Body of pancreas (tissue), 4 donors: ENCODE measurements at regions not wholly inside any gene's neighbourhood (a gene's known extent, or its start where the extent isn't known, plus 50 kb on each side); places are given as distances from the start of the nearest gene placed in this dataset.

Source experiments
- POLR2A ChIP-seq, 3 donors: fragments of 450-650 bp; IDR thresholded peaks; one replicate each; pipeline ENCODE4 v1.6.1; 2016; ENCODE audit warnings: antibody characterized with exemption in 3 of 3, mild to moderate bottlenecking in 2 of 3
- TF ChIP-seq, protein P1 (sequence below), 7 experiments: fragments of 450-650 bp in 4 of 7; fragments of 200-600 bp in 3 of 7; sonication (generic) in 3 of 7; IDR thresholded peaks; one replicate each; pipeline ENCODE4 v1.5.1; 2016 to 2019; ENCODE audit warnings: antibody characterized with exemption in 7 of 7

- TF ChIP-seq, protein P1, sequence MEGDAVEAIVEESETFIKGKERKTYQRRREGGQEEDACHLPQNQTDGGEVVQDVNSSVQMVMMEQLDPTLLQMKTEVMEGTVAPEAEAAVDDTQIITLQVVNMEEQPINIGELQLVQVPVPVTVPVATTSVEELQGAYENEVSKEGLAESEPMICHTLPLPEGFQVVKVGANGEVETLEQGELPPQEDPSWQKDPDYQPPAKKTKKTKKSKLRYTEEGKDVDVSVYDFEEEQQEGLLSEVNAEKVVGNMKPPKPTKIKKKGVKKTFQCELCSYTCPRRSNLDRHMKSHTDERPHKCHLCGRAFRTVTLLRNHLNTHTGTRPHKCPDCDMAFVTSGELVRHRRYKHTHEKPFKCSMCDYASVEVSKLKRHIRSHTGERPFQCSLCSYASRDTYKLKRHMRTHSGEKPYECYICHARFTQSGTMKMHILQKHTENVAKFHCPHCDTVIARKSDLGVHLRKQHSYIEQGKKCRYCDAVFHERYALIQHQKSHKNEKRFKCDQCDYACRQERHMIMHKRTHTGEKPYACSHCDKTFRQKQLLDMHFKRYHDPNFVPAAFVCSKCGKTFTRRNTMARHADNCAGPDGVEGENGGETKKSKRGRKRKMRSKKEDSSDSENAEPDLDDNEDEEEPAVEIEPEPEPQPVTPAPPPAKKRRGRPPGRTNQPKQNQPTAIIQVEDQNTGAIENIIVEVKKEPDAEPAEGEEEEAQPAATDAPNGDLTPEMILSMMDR (IDR thresholded peaks at IDR 0.05): no peak
- no peak for TF ChIP-seq POLR2A (IDR thresholded peaks at IDR 0.05)
These were observed 116.7 kb downstream of the GPR85 start for GRCh38 chr7:112969946-112970345.
